CD4-positive, alpha-beta T cell treated with Interleukin-15 for 4 hours (primary cell): ENCODE measurements at regions not wholly inside any gene's neighbourhood (a gene's known extent, or its start where the extent isn't known, plus 50 kb on each side); places are given as distances from the start of the nearest gene placed in this dataset.
"Not testable (repeated sequence)": the region's sequence is repeated elsewhere in the genome, so short reads cannot be mapped to it uniquely, and the experiment has no call there.

ENCODE experiments used
- DNase-seq: peaks from one replicate; pipeline ENCODE4 v3.0.0-alpha.2; 2020; ENCODE audit warnings: low spot score

GRCh38 chr11:81886406-81887075 lies 847.1 kb downstream of the FAM181B start:
- DNase-seq: no peak

- peak; percentile 16 for DNase-seq
Observed at GRCh38 chr11:81874635-81875034, 859.0 kb downstream of the FAM181B start.

GRCh38 chr11:81870815-81871214 lies 862.8 kb downstream of the FAM181B start:
- no peak for DNase-seq

GRCh38 chr11:81870066-81870412 lies 863.6 kb downstream of the FAM181B start:
- no peak for DNase-seq

- DNase-seq: peak; percentile 83
Observed at GRCh38 chr11:81869351-81870065, 864.2 kb downstream of the FAM181B start.

GRCh38 chr11:81866896-81867295 lies 866.8 kb downstream of the FAM181B start:
- DNase-seq: no peak

- DNase-seq: no peak
Observed at GRCh38 chr11:81857386-81857785, 876.3 kb downstream of the FAM181B start.

- no peak for DNase-seq
Observed at GRCh38 chr11:81853791-81854190, 879.9 kb downstream of the FAM181B start.

GRCh38 chr11:81852896-81853295 lies 880.8 kb downstream of the FAM181B start:
- DNase-seq: no peak

GRCh38 chr11:81840380-81840779 lies 893.3 kb downstream of the FAM181B start:
- no peak for DNase-seq

- no peak for DNase-seq
Observed at GRCh38 chr11:81839976-81840375, 893.7 kb downstream of the FAM181B start.

- no peak for DNase-seq
Observed at GRCh38 chr11:81839016-81839415, 894.6 kb downstream of the FAM181B start.

- DNase-seq: no peak
Observed at GRCh38 chr11:81829976-81830375, 903.7 kb downstream of the FAM181B start.

- no peak for DNase-seq
Observed at GRCh38 chr11:81825346-81825745, 908.3 kb downstream of the FAM181B start.

- DNase-seq: no peak
Observed at GRCh38 chr11:81819462-81819861, 914.2 kb downstream of the FAM181B start.

- DNase-seq: no peak
Observed at GRCh38 chr11:81804858-81805257, 928.8 kb downstream of the FAM181B start.

- no peak for DNase-seq
Observed at GRCh38 chr11:81802591-81802990, 931.1 kb downstream of the FAM181B start.

- no peak for DNase-seq
Observed at GRCh38 chr11:81792416-81792815, 941.2 kb downstream of the FAM181B start.

- peak; percentile 41 for DNase-seq
Observed at GRCh38 chr11:81787584-81788049, 946.0 kb downstream of the FAM181B start.

- no peak for DNase-seq
Observed at GRCh38 chr11:81772166-81772565, 961.5 kb downstream of the FAM181B start.

- not testable (repeated sequence) for DNase-seq
Observed at GRCh38 chr11:81769906-81770305, 963.8 kb downstream of the FAM181B start.

GRCh38 chr11:81756864-81757595 lies 976.6 kb downstream of the FAM181B start:
- DNase-seq: no peak

GRCh38 chr11:81749245-81749644 lies 984.4 kb downstream of the FAM181B start:
- no peak for DNase-seq
